PC-9 (cell line): ENCODE measurements at regions not wholly inside any gene's neighbourhood (a gene's known extent, or its start where the extent isn't known, plus 50 kb on each side); places are given as distances from the start of the nearest gene placed in this dataset.
A peak's percentile ranks its signal among the peaks of the same experiment; 100 is the strongest.

ENCODE experiments used
- BruUV-seq: library from RNA; stranded (reverse); fragments of 400-500 nt; replicated peaks from 2 replicates; lab custom pipeline; 2021; lab: Mats Ljungman, UMichigan
- CTCF ChIA-PET: fragments of 300-600 bp; sonication (Branson Sonifier 250); formaldehyde crosslinking; loops from one replicate; lab custom pipeline; 2022; ENCODE audit warnings: antibody characterized with exemption; lab: Charles Lee
- POLR2A ChIA-PET: fragments of 300-600 bp; sonication (Branson Sonifier 250); formaldehyde crosslinking; loops from one replicate; lab custom pipeline; 2022; ENCODE audit warnings: antibody characterized with exemption; ENCODE audit not compliant: unreplicated experiment; lab: Charles Lee
- DNase-seq, 2 experiments: peaks; one replicate each; pipeline versions ENCODE4 v3.0.0 to v3.0.0-alpha.2; 2015 to 2022; ENCODE audit warnings: mixed read lengths in 1 of 2
- H2AFZ ChIP-seq: fragments of 200-600 bp; sonication (generic); 2 replicates; pipeline ENCODE4 v1.8.1; 2017; ENCODE audit warnings: antibody characterized with exemption
- H3F3A ChIP-seq: fragments of 200-600 bp; sonication (generic); 2 replicates; pipeline ENCODE4 v1.8.1; 2017; ENCODE audit warnings: antibody characterized with exemption, mild to moderate bottlenecking, low read depth; ENCODE audit not compliant: insufficient read depth
- H3K27ac ChIP-seq: fragments of 200-600 bp; sonication (generic); 2 replicates; pipeline ENCODE4 v1.6.1; 2016; ENCODE audit warnings: mixed run types
- H3K27me3 ChIP-seq: fragments of 200-600 bp; sonication (generic); 2 replicates; pipeline ENCODE4 v1.6.1; 2016; ENCODE audit warnings: low read depth, mixed run types; ENCODE audit not compliant: insufficient read depth
- H3K36me3 ChIP-seq: fragments of 200-600 bp; sonication (generic); 2 replicates; pipeline ENCODE4 v1.6.1; 2016; ENCODE audit warnings: low read depth, mixed run types
- H3K4me1 ChIP-seq: fragments of 200-600 bp; sonication (generic); replicated peaks from 2 replicates; pipeline ENCODE4 v1.6.1; 2016; ENCODE audit warnings: mixed run types; ENCODE audit not compliant: insufficient read depth
- H3K4me2 ChIP-seq: fragments of 200-600 bp; sonication (generic); 2 replicates; pipeline ENCODE4 v1.6.1; 2017; ENCODE audit warnings: mixed run types
- H3K4me3 ChIP-seq: fragments of 200-600 bp; sonication (generic); 2 replicates; pipeline ENCODE4 v1.6.1; 2016; ENCODE audit warnings: mixed run types
- H3K79me2 ChIP-seq: fragments of 200-600 bp; sonication (generic); 2 replicates; pipeline ENCODE4 v1.6.1; 2017; ENCODE audit warnings: low read depth, mixed run types
- H3K9me2 ChIP-seq: fragments of 200-600 bp; sonication (generic); 2 replicates; pipeline ENCODE4 v1.8.1; 2017; ENCODE audit warnings: mild to moderate bottlenecking; ENCODE audit not compliant: insufficient read depth
- H3K9me3 ChIP-seq: fragments of 200-600 bp; sonication (generic); 2 replicates; pipeline ENCODE4 v1.8.1; 2016; ENCODE audit warnings: low read depth; ENCODE audit not compliant: insufficient read depth
- H4K20me1 ChIP-seq: fragments of 200-600 bp; sonication (generic); 2 replicates; pipeline ENCODE4 v1.8.1; 2017; ENCODE audit not compliant: insufficient read depth
- EZH2 ChIP-seq: fragments of 200-600 bp; sonication (generic); IDR thresholded peaks from 2 replicates; pipeline ENCODE4 v1.8.0; 2017; ENCODE audit warnings: antibody characterized with exemption, low read depth
- intact Hi-C: fragments of 100-400 bp; cut with micrococcal nuclease; formaldehyde crosslinking; loops from one replicate; pipeline ENCODE4 v1.10.0; 2022; ENCODE audit not compliant: unreplicated experiment
- TF ChIP-seq, protein P1 (sequence below): fragments of 200-600 bp; sonication (generic); conservative IDR thresholded peaks from 2 replicates; pipeline ENCODE4 v1.6.1; 2017; ENCODE audit warnings: mixed run types, antibody characterized with exemption, mild to moderate bottlenecking, moderate library complexity

DNA sequence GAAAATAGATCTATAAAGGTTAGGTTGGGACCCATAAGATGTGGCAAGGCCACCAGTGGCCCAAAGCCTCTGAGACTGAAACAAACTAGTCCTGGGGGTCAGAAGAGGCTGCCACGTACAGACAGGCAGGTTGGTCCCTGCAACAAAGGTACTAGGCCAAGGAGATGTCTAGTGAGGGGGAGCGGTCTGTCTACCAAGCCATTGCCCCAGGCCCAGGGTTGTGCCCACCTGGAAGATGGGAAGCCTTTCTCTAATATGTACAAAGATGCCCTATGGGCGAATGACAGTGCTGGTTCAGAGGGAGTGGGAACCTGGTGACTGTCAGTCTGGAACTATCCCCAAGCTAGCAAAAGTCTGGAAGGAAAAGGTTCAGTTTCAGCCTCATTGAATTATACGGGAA lies 233.2 kb downstream of the RBM19 start:
- Histone ChIP-seq H3K27ac (no peak overlapping the region), H3K4me1 (peaks cover 4% of the 10 kb centered on the region), H3K9me2 (peaks cover 4% of the 10 kb centered on the region; the same call in 1 of the 2 replicates), H2AFZ (no peak overlapping the region), H3F3A (no peaks in the 10 kb centered on the region), H3K4me3 (no peak overlapping the region), H3K4me2 (no peak overlapping the region), H3K9me3 (no peaks in the 10 kb centered on the region), H3K27me3 (no peaks in the 10 kb centered on the region), H3K79me2 (no peaks in the 10 kb centered on the region), H4K20me1 (no peaks in the 10 kb centered on the region), H3K36me3 (no peaks in the 10 kb centered on the region)
- intact Hi-C loops: no loop called here
- TF ChIP-seq, protein P1, sequence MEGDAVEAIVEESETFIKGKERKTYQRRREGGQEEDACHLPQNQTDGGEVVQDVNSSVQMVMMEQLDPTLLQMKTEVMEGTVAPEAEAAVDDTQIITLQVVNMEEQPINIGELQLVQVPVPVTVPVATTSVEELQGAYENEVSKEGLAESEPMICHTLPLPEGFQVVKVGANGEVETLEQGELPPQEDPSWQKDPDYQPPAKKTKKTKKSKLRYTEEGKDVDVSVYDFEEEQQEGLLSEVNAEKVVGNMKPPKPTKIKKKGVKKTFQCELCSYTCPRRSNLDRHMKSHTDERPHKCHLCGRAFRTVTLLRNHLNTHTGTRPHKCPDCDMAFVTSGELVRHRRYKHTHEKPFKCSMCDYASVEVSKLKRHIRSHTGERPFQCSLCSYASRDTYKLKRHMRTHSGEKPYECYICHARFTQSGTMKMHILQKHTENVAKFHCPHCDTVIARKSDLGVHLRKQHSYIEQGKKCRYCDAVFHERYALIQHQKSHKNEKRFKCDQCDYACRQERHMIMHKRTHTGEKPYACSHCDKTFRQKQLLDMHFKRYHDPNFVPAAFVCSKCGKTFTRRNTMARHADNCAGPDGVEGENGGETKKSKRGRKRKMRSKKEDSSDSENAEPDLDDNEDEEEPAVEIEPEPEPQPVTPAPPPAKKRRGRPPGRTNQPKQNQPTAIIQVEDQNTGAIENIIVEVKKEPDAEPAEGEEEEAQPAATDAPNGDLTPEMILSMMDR: no peak
- no peak for TF ChIP-seq EZH2
- ChIA-PET CTCF (no interaction called here), POLR2A (no interaction called here)
- DNase-seq: no peak
- no TSS peak for BruUV-seq

DNA sequence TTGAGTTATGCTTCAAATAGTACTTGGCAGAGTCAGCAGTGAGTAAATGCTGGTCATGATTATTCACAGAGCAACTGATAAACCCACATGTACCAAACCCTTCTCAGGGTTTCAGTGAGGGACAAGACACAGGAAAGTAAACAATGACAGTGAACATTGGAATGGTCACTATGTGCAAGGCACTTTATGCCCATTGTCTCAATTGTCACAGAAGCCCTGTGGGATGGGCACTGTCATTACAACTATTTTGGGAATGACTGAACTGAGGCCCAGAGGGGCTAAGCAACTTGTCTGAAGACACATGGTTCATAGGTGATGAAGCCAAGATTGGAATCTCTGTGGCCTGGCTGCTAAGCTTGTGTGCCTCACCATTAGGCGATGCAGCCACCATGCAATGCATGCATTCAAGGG lies 238.5 kb downstream of the RBM19 start:
- Histone ChIP-seq H3K36me3 (no peaks in the 10 kb centered on the region), H4K20me1 (no peaks in the 10 kb centered on the region), H3K4me3 (no peak overlapping the region), H3F3A (peaks cover 7% of the 10 kb centered on the region; the same call in 1 of the 2 replicates), H3K4me1 (peaks cover 18% of the 10 kb centered on the region), H2AFZ (no peak overlapping the region), H3K79me2 (no peaks in the 10 kb centered on the region), H3K27ac (no peak overlapping the region), H3K4me2 (peak overlapping the region; percentile 20; the same call in 1 of the 2 replicates), H3K9me3 (no peaks in the 10 kb centered on the region), H3K9me2 (no peaks in the 10 kb centered on the region), H3K27me3 (no peaks in the 10 kb centered on the region)
- ChIA-PET POLR2A (no interaction called here), CTCF (no interaction called here)
- intact Hi-C loops: loop anchor here (1.0 to 5.0 kb wide), 2 partner anchors 135 to 145 kb away; no protein-coding TSS in a partner anchor
- no TSS peak for BruUV-seq
- no peak for TF ChIP-seq EZH2
- TF ChIP-seq, protein P1: no peak; the same call in 1 of the 2 replicates
- peak; percentile 67 to 88 for DNase-seq

- H3K27ac ChIP-seq: no peak overlapping the region
- no peaks in the 10 kb centered on the region for H3K27me3 ChIP-seq
- H3K9me2 ChIP-seq: no peaks in the 10 kb centered on the region
- no peaks in the 10 kb centered on the region for H4K20me1 ChIP-seq
- no peaks in the 10 kb centered on the region for H3K9me3 ChIP-seq
- H3K79me2 ChIP-seq: no peaks in the 10 kb centered on the region
- no peaks in the 10 kb centered on the region for H3K36me3 ChIP-seq
- H3K4me2 ChIP-seq: no peak overlapping the region
- H3F3A ChIP-seq: peaks cover 7% of the 10 kb centered on the region; the same call in 1 of the 2 replicates
- no peak overlapping the region for H3K4me3 ChIP-seq
- BruUV-seq: no TSS peak
- intact Hi-C loops: loop anchor here (5.0 kb wide), 1 partner anchor 136 kb away; no protein-coding TSS in a partner anchor
- DNase-seq: no peak
- TF ChIP-seq EZH2: no peak
- TF ChIP-seq, protein P1: no peak
- H2AFZ ChIP-seq: no peak overlapping the region
- ChIA-PET CTCF (no interaction called here), POLR2A (no interaction called here)
- peaks cover 18% of the 10 kb centered on the region for H3K4me1 ChIP-seq
These were observed 239.8 kb downstream of the RBM19 start for GRCh38 chr12:113726254-113726819.
